ENCODE measurements at regions not wholly inside any gene's neighbourhood (a gene's known extent, or its start where the extent isn't known, plus 50 kb on each side); places are given as distances from the start of the nearest gene placed in this dataset.
"Not testable (repeated sequence)": the region's sequence is repeated elsewhere in the genome, so short reads cannot be mapped to it uniquely, and the experiment has no call there.

GRCh38 chr20:12072954-12073264 lies 155.2 kb downstream of the BTBD3 start:
- DNase-seq: no peak

GRCh38 chr20:12074111-12074655 lies 156.5 kb downstream of the BTBD3 start:
- DNase-seq: no peak

GRCh38 chr20:12076200-12076599 lies 158.5 kb downstream of the BTBD3 start:
- no peak for DNase-seq

- DNase-seq: no peak
These were observed 160.2 kb downstream of the BTBD3 start for GRCh38 chr20:12077875-12078274.

- no peak for DNase-seq
These were observed 161.8 kb downstream of the BTBD3 start for GRCh38 chr20:12079490-12079889.

- no peak for DNase-seq
These were observed 165.6 kb downstream of the BTBD3 start for GRCh38 chr20:12083269-12083668.

- DNase-seq: no peak
These were observed 166.8 kb downstream of the BTBD3 start for GRCh38 chr20:12084482-12084881.

GRCh38 chr20:12086359-12086758 lies 168.7 kb downstream of the BTBD3 start:
- DNase-seq: no peak

- DNase-seq: no peak
These were observed 173.2 kb downstream of the BTBD3 start for GRCh38 chr20:12090920-12091319.

- no peak for DNase-seq
These were observed 175.5 kb downstream of the BTBD3 start for GRCh38 chr20:12093057-12093796.

GRCh38 chr20:12093797-12094190 lies 176.1 kb downstream of the BTBD3 start:
- not testable (repeated sequence) for DNase-seq

- no peak for DNase-seq
These were observed 177.7 kb downstream of the BTBD3 start for GRCh38 chr20:12095180-12095920.

- no peak for DNase-seq
These were observed 180.7 kb downstream of the BTBD3 start for GRCh38 chr20:12098421-12098820.

GRCh38 chr20:12108846-12109245 lies 191.2 kb downstream of the BTBD3 start:
- DNase-seq: no peak

GRCh38 chr20:12110274-12110673 lies 192.6 kb downstream of the BTBD3 start:
- no peak for DNase-seq

- DNase-seq: no peak
These were observed 193.0 kb downstream of the BTBD3 start for GRCh38 chr20:12110711-12111110.

GRCh38 chr20:12111431-12112088 lies 193.9 kb downstream of the BTBD3 start:
- no peak for DNase-seq

- no peak for DNase-seq
These were observed 194.4 kb downstream of the BTBD3 start for GRCh38 chr20:12112089-12112474.

- DNase-seq: no peak
These were observed 195.0 kb downstream of the BTBD3 start for GRCh38 chr20:12112665-12113064.

GRCh38 chr20:12113075-12113467 lies 195.4 kb downstream of the BTBD3 start:
- DNase-seq: no peak

GRCh38 chr20:12113468-12114371 lies 196.0 kb downstream of the BTBD3 start:
- no peak for DNase-seq

- DNase-seq: not testable (repeated sequence)
These were observed 211.4 kb downstream of the BTBD3 start for GRCh38 chr20:12129114-12129513.

GRCh38 chr20:12129532-12129931 lies 211.8 kb downstream of the BTBD3 start:
- not testable (repeated sequence) for DNase-seq
